Caco-2 (cell line): ENCODE measurements at regions not wholly inside any gene's neighbourhood (a gene's known extent, or its start where the extent isn't known, plus 50 kb on each side); places are given as distances from the start of the nearest gene placed in this dataset.

Experiments
- BruUV-seq: library from RNA; stranded (reverse); fragments of 400-500 nt; replicated peaks from 2 replicates; lab custom pipeline; 2021; lab: Mats Ljungman, UMichigan
- CTCF ChIA-PET: fragments of 300-600 bp; sonication (Branson Sonifier 250); formaldehyde crosslinking; loops from one replicate; lab custom pipeline; 2022; ENCODE audit warnings: antibody characterized with exemption; lab: Charles Lee
- POLR2A ChIA-PET: fragments of 300-600 bp; sonication (Branson Sonifier 250); formaldehyde crosslinking; loops from one replicate; lab custom pipeline; 2022; ENCODE audit warnings: antibody characterized with exemption; lab: Charles Lee
- DNase-seq, 2 experiments: peaks; one replicate each; pipeline versions ENCODE4 v3.0.0 to v3.0.0-alpha.2; 2020 to 2022
- H3K27me3 ChIP-seq: replicated peaks from 2 replicates; pipeline ENCODE4 v1.6.0; 2011; ENCODE audit warnings: low read length; ENCODE audit not compliant: control insufficient read depth, insufficient read depth
- H3K36me3 ChIP-seq: 2 replicates; pipeline ENCODE4 v1.5.1; 2011; ENCODE audit warnings: low read length; ENCODE audit not compliant: control insufficient read depth, insufficient read depth
- H3K4me1 ChIP-seq: fragments of 250-450 bp; sonication (Bioruptor Pico); 2 replicates; pipeline ENCODE4 v1.5.1; 2020; ENCODE audit warnings: mild to moderate bottlenecking
- H3K4me3 ChIP-seq: 2 replicates; pipeline ENCODE4 v1.5.1; 2011; ENCODE audit warnings: low read depth, mild to moderate bottlenecking, control low read depth, low read length
- H3K9me3 ChIP-seq: fragments of 250-450 bp; sonication (Bioruptor Pico); 2 replicates; pipeline ENCODE4 v1.5.1; 2020; ENCODE audit warnings: mild to moderate bottlenecking, moderate library complexity
- H3K27ac Mint-ChIP-seq: one replicate; pipeline ENCODE4 v1.8.0; 2022; ENCODE audit warnings: mixed read lengths; ENCODE audit not compliant: unreplicated experiment
- H3K27me3 Mint-ChIP-seq: one replicate; pipeline ENCODE4 v1.8.0; 2022; ENCODE audit warnings: mixed read lengths; ENCODE audit not compliant: insufficient read depth, unreplicated experiment
- H3K36me3 Mint-ChIP-seq: one replicate; pipeline ENCODE4 v1.8.0; 2022; ENCODE audit warnings: mild to moderate bottlenecking, mixed read lengths; ENCODE audit not compliant: insufficient read depth, unreplicated experiment
- H3K4me1 Mint-ChIP-seq: one replicate; pipeline ENCODE4 v1.8.0; 2022; ENCODE audit warnings: low read depth, mixed read lengths; ENCODE audit not compliant: unreplicated experiment
- H3K4me3 Mint-ChIP-seq: one replicate; pipeline ENCODE4 v1.8.0; 2022; ENCODE audit warnings: mild to moderate bottlenecking, moderate library complexity, mixed read lengths; ENCODE audit not compliant: unreplicated experiment
- H3K9me3 Mint-ChIP-seq: one replicate; pipeline ENCODE4 v1.8.0; 2022; ENCODE audit warnings: mixed read lengths; ENCODE audit not compliant: unreplicated experiment
- CTCF ChIP-seq, 2 experiments: fragments of 200-600 bp in 1 of 2; IDR thresholded peaks; 1 replicate in 1 of 2; 2 replicates in 1 of 2; pipeline versions ENCODE4 v1.5.1 to v1.8.0; 2011 to 2022; ENCODE audit warnings: antibody characterized with exemption in 1 of 2, control low read depth in 1 of 2, inconsistent platforms in 1 of 2, low read depth in 1 of 2, low read length in 1 of 2, mild to moderate bottlenecking in 1 of 2, moderate library complexity in 1 of 2; ENCODE audit not compliant: insufficient read depth in 1 of 2, severe bottlenecking in 1 of 2, unreplicated experiment in 1 of 2
- intact Hi-C: fragments of 100-400 bp; cut with micrococcal nuclease; formaldehyde crosslinking; loops from one replicate; pipeline ENCODE4 v1.10.0; 2022; ENCODE audit not compliant: unreplicated experiment

GRCh38 chr13:76758257-76758656 is 127.9 kb downstream of the KCTD12 start:
- no peaks in the 10 kb centered on the region for H3K36me3 Mint-ChIP-seq
- Histone ChIP-seq H3K9me3 (no peaks in the 10 kb centered on the region), H3K27me3 (no peaks in the 10 kb centered on the region), H3K4me1 (no peaks in the 10 kb centered on the region), H3K4me3 (no peak overlapping the region), H3K36me3 (no peaks in the 10 kb centered on the region)
- no TSS peak for BruUV-seq
- POLR2A ChIA-PET = no interaction called here
- intact Hi-C loops = no loop called here
- H3K4me1 Mint-ChIP-seq = no peaks in the 10 kb centered on the region
- H3K27me3 Mint-ChIP-seq = peaks cover 3% of the 10 kb centered on the region
- H3K4me3 Mint-ChIP-seq = no peak overlapping the region
- no peak overlapping the region for H3K27ac Mint-ChIP-seq
- CTCF ChIA-PET = no interaction called here
- no peaks in the 10 kb centered on the region for H3K9me3 Mint-ChIP-seq
- no peak for DNase-seq
- TF ChIP-seq CTCF (IDR thresholded peaks at IDR 0.05; ENCODE audit: insufficient read depth in 1 of 2, low read depth in 1 of 2, low read length in 1 of 2, severe bottlenecking in 1 of 2, unreplicated experiment in 1 of 2) = no peak

GRCh38 chr13:76756451-76756850 is 129.8 kb downstream of the KCTD12 start:
- ChIA-PET CTCF (interaction anchor here (0.6 kb wide), 1 partner anchor 393 kb away, joined by 3 read pairs; no protein-coding TSS in a partner anchor), POLR2A (no interaction called here)
- no peaks in the 10 kb centered on the region for H3K4me1 Mint-ChIP-seq
- no peak overlapping the region for H3K27ac Mint-ChIP-seq
- no peak for TF ChIP-seq CTCF (IDR thresholded peaks at IDR 0.05; ENCODE audit: insufficient read depth in 1 of 2, low read depth in 1 of 2, low read length in 1 of 2, severe bottlenecking in 1 of 2, unreplicated experiment in 1 of 2)
- intact Hi-C loops = no loop called here
- Histone ChIP-seq H3K4me1 (no peaks in the 10 kb centered on the region), H3K27me3 (no peaks in the 10 kb centered on the region), H3K4me3 (no peak overlapping the region), H3K9me3 (no peaks in the 10 kb centered on the region), H3K36me3 (no peaks in the 10 kb centered on the region)
- no peak for DNase-seq
- H3K36me3 Mint-ChIP-seq = no peaks in the 10 kb centered on the region
- BruUV-seq = no TSS peak
- H3K27me3 Mint-ChIP-seq = peaks cover 8% of the 10 kb centered on the region
- no peaks in the 10 kb centered on the region for H3K9me3 Mint-ChIP-seq
- no peak overlapping the region for H3K4me3 Mint-ChIP-seq

- no peak overlapping the region for H3K27ac Mint-ChIP-seq
- ChIA-PET POLR2A (no interaction called here), CTCF (no interaction called here)
- H3K4me3 ChIP-seq = no peak overlapping the region
- H3K36me3 ChIP-seq = no peaks in the 10 kb centered on the region
- no peaks in the 10 kb centered on the region for H3K4me1 ChIP-seq
- no peak for DNase-seq
- H3K4me1 Mint-ChIP-seq = no peaks in the 10 kb centered on the region
- H3K9me3 Mint-ChIP-seq = no peaks in the 10 kb centered on the region
- no TSS peak for BruUV-seq
- H3K36me3 Mint-ChIP-seq = no peaks in the 10 kb centered on the region
- H3K9me3 ChIP-seq = no peaks in the 10 kb centered on the region
- H3K27me3 Mint-ChIP-seq = peaks cover 8% of the 10 kb centered on the region
- intact Hi-C loops = no loop called here
- no peak for TF ChIP-seq CTCF (IDR thresholded peaks at IDR 0.05; ENCODE audit: insufficient read depth in 1 of 2, low read depth in 1 of 2, low read length in 1 of 2, severe bottlenecking in 1 of 2, unreplicated experiment in 1 of 2)
- H3K4me3 Mint-ChIP-seq = no peak overlapping the region
- H3K27me3 ChIP-seq = no peaks in the 10 kb centered on the region
These were observed 131.8 kb downstream of the KCTD12 start for GRCh38 chr13:76754414-76754813.
